GM21619 (cell line): ENCODE measurements at regions not wholly inside any gene's neighbourhood (a gene's known extent, or its start where the extent isn't known, plus 50 kb on each side); places are given as distances from the start of the nearest gene placed in this dataset.
"Not testable (repeated sequence)": the region's sequence is repeated elsewhere in the genome, so short reads cannot be mapped to it uniquely, and the experiment has no call there.

Experiments used
- ATAC-seq: cut with Tn5 transposase; IDR thresholded peaks from one replicate; pipeline ENCODE4 v1.9.1; 2021; ENCODE audit not compliant: unreplicated experiment

DNA sequence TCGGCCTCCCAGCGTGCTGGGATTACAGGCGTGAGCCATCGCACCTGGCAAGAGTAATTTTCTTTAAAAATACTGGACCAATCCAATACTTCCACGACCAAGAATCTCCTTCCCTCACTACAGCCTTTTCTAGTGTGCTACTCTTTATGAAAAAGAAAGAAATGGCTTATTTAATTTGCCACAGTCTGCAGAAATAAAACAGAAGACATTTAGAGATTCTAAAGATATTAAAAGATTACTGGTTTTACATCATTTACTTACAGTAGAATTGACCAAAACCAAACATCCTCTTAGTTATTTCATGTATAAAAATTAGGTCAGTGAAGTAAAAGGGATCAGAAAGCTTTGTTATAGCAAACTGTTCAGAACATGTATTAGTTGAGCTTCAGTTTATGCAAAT lies 679.6 kb downstream of the MAT2B start:
- ATAC-seq = no peak

DNA sequence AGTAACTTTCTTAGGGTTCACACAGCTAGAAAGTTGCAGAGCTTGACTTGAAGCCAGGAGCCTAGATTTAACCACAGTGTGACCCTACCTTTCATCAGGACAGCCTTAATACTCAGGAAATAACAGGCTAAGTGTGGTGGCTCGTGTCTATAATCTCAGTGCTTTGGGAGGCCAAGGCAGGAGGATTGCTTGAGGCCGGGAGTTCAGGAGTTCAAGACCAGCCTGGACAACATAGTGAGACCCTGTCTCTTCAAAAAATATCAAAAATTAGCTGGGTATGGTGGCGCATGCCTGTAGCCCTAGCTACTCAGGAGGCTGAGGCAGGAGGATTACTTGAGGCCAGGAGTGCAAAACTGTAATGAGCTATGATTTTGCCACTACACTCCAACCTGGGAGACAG lies 681.1 kb downstream of the MAT2B start:
- no peak for ATAC-seq

GRCh38 chr5:164187785-164188184 lies 682.4 kb downstream of the MAT2B start:
- no peak for ATAC-seq

GRCh38 chr5:164188733-164189148 lies 683.3 kb downstream of the MAT2B start:
- ATAC-seq = no peak

GRCh38 chr5:164191240-164191639 lies 685.8 kb downstream of the MAT2B start:
- no peak for ATAC-seq

- no peak for ATAC-seq
Observed at GRCh38 chr5:164202338-164202737, 696.9 kb downstream of the MAT2B start.

GRCh38 chr5:164203581-164204225 lies 698.3 kb downstream of the MAT2B start:
- no peak for ATAC-seq

- ATAC-seq = no peak
Observed at GRCh38 chr5:164204338-164204946, 699.0 kb downstream of the MAT2B start.

DNA sequence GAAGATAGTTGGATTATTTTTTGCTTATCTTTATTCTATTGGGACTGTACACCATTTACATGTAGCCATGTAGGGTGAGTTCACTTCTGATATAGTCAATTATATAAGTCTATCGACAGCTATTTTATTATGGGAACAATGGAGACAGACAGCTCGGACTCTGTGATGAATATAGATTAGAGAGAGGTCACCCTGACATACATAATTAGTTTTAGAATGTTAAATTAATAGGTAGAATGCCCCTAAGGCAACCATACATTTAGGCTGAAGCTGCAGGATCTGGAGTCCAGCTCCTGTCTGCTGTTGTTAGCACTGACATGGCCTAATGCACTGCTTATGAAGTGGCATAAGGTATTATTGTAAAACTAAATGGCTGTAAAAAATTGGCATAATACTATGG lies 700.8 kb downstream of the MAT2B start:
- no peak for ATAC-seq

DNA sequence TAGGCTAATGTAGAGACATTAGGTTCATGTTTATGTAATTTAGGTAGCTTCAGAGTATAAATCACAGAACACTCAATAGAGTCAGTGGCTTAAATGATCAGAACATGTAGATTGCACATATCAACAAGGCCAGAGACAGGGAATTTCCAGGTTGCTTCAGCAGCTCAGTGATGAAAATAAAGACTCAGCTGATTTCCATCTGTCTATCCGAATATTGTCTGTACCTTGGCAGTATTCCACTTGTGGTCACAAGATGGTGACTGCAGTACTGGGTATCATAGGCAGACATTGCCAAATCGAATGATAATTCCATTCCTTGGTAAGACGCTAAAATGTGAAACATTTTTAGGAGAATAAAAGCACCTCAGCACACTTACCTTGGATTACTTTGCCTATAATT lies 702.2 kb downstream of the MAT2B start:
- ATAC-seq = no peak

DNA sequence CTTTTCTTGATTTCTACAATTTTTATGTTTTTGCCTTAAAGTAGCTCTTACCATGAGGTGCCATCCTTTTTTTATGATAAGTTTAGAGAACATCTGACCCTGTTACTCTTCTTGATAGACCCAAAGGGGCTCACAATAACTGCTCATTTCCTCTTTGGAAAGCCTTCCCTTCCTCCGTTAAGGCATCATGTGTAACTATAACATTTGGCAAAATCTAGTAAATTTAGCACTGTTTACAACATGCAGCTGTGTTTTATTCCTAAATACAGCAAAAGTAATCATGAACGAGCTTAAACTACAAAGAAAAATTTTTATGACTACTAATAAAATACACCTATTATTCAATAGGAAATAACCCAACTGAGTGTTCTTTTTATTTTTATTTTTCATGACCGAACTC lies 705.1 kb downstream of the MAT2B start:
- no peak for ATAC-seq

DNA sequence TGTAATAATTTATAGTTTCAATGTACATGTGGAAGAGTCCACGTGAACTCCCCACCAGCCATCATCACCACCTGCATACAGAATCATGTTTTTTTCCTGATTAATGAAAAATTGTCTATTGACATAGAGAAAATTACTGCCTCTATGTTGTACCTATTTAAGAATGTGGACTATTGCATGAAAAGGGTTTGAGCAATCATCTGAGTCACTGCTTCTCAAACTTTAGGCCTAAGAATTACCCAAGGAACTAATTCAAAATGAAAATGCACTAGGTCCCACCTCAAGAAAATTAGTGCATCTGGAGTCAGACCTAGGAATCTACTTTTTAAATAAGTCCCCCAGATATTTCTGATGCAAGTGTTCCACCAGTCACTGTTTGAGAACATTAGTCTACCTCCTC lies 709.3 kb downstream of the MAT2B start:
- ATAC-seq = no peak

- no peak for ATAC-seq
Observed at GRCh38 chr5:164217464-164217863, 712.0 kb downstream of the MAT2B start.

GRCh38 chr5:164220522-164220921 lies 715.1 kb downstream of the MAT2B start:
- no peak for ATAC-seq

DNA sequence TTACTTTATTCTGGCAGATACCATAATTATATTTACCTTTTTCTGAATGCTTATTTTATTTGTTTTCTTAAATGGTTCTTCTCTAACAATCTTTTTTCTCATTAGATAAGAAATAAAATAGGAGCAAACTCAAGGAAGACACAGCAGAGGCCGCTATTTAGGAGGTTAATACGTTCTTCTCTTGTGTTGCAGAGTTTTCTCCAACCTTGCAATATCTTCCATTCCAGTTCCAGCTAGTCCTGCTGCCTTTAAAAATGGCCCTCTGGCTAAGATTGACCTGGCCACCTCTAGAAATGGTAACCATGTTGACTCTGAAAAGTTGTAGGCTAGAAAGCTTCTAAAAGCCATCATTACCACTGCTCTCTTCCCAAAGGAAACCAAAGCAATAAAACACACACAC lies 718.8 kb downstream of the MAT2B start:
- no peak for ATAC-seq

GRCh38 chr5:164224772-164225171 lies 719.4 kb downstream of the MAT2B start:
- no peak for ATAC-seq

GRCh38 chr5:164230341-164230740 lies 724.9 kb downstream of the MAT2B start:
- no peak for ATAC-seq

GRCh38 chr5:164233791-164234190 lies 728.4 kb downstream of the MAT2B start:
- ATAC-seq = no peak

- ATAC-seq = no peak
Observed at GRCh38 chr5:164234321-164234720, 728.9 kb downstream of the MAT2B start.

- no peak for ATAC-seq
Observed at GRCh38 chr5:164235300-164235891, 730.0 kb downstream of the MAT2B start.

GRCh38 chr5:164237486-164237885 lies 732.1 kb downstream of the MAT2B start:
- ATAC-seq = no peak

DNA sequence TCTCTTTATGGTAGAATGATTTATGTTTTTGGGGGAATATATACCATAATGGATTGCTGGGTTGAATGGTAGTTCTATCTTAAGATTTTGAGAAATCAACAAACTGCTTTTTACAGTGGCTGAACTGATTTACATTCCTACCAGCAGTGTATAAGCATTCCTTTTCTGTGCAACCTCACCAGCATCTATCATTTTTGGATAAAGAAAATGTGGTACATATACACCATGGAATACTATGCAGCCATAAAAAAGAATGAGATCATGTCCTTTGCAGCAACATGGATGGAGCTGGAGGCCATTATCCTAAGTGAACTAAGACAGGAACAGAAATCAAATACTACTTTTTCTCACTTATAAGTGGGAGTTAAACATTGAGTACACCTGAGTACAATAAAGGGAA lies 746.4 kb downstream of the MAT2B start:
- not testable (repeated sequence) for ATAC-seq

- ATAC-seq = no peak
Observed at GRCh38 chr5:164253764-164254163, 748.3 kb downstream of the MAT2B start.
